GM10266 (cell line): ENCODE measurements at regions not wholly inside any gene's neighbourhood (a gene's known extent, or its start where the extent isn't known, plus 50 kb on each side); places are given as distances from the start of the nearest gene placed in this dataset.

Experiments
- DNase-seq: peaks from one replicate; pipeline ENCODE4 v3.0.0; 2012; ENCODE audit errors: extremely low spot score
- TF ChIP-seq, protein P1 (sequence below): IDR thresholded peaks from 2 replicates; pipeline ENCODE4 v1.5.1; 2012; ENCODE audit warnings: mild to moderate bottlenecking, low read depth; ENCODE audit not compliant: control insufficient read depth, insufficient read depth; ENCODE audit errors: missing control alignments

DNA sequence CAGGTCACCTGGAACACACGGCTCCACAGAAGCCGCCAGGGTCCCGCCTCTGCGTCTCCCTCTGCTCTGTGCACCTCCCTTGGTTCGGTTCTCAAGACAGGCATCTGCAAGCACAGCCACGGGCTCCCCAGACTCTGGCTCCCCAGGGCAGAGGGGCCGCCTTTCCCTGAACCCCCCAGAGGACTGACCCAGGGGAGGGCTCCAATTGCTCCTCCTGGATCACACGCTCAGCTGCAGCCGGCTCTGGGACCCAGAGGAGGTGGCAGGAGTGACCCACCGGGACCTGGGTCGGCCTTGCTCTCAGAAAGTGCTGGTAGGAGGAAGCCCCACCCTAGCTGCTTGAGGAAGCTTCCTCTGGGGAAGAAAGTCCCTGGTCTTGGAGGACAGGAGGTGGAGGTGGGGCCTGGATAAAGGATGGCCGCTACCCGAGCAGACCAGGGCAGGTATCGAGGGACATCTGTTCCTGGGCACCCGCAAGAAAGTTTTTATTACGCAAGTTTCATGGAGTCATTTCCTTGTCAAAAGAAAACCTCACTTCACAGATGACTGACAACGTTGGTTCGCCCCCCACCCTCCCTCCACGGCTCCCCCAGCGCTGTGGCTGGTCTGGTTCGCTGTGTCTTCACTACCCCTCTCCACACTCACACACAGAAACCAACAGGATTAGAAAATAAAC, 103.9 kb upstream of the AFDN start:
- TF ChIP-seq, protein P1, sequence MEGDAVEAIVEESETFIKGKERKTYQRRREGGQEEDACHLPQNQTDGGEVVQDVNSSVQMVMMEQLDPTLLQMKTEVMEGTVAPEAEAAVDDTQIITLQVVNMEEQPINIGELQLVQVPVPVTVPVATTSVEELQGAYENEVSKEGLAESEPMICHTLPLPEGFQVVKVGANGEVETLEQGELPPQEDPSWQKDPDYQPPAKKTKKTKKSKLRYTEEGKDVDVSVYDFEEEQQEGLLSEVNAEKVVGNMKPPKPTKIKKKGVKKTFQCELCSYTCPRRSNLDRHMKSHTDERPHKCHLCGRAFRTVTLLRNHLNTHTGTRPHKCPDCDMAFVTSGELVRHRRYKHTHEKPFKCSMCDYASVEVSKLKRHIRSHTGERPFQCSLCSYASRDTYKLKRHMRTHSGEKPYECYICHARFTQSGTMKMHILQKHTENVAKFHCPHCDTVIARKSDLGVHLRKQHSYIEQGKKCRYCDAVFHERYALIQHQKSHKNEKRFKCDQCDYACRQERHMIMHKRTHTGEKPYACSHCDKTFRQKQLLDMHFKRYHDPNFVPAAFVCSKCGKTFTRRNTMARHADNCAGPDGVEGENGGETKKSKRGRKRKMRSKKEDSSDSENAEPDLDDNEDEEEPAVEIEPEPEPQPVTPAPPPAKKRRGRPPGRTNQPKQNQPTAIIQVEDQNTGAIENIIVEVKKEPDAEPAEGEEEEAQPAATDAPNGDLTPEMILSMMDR: no peak
- DNase-seq: no peak

GRCh38 chr6:167726043-167726621, 100.6 kb upstream of the AFDN start:
- TF ChIP-seq, protein P1: no peak
- no peak for DNase-seq

GRCh38 chr6:167730441-167730840, 96.3 kb upstream of the AFDN start:
- DNase-seq: no peak
- TF ChIP-seq, protein P1: no peak

GRCh38 chr6:167731216-167731615, 95.5 kb upstream of the AFDN start:
- TF ChIP-seq, protein P1: no peak
- DNase-seq: no peak

- no peak for DNase-seq
- TF ChIP-seq, protein P1: no peak
Observed at GRCh38 chr6:167731731-167732422, 94.8 kb upstream of the AFDN start.

GRCh38 chr6:167733740-167734661, 92.7 kb upstream of the AFDN start:
- TF ChIP-seq, protein P1: no peak
- no peak for DNase-seq

- DNase-seq: no peak
- TF ChIP-seq, protein P1: no peak
Observed at GRCh38 chr6:167734662-167735083, 92.0 kb upstream of the AFDN start.
